ENCODE measurements at regions not wholly inside any gene's neighbourhood (a gene's known extent, or its start where the extent isn't known, plus 50 kb on each side); places are given as distances from the start of the nearest gene placed in this dataset.
"Not testable (repeated sequence)": the region's sequence is repeated elsewhere in the genome, so short reads cannot be mapped to it uniquely, and the experiment has no call there.

DNA sequence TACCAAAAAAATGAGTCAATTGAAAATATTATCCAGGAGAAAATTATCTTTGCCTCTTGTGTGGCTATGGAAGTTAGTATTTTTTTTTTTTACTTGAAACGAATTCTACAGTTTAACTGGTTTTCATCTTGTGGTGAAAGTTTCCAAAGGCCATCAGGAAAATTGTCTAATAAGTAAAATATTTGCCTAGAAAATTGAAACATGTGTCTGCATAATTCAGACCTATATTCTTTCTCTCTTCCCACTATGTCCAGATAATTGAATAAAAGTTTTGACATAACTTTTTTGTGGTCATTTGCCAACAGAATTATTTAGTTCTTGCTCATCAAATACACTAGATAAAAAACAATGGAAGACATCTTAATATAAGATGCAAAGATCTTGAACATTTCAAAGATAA, 321.5 kb upstream of the RPS23 start:
- H3K4me3 ChIP-seq (ENCODE audit: low read depth, low read length) = no peak overlapping the region
- DNase-seq (ENCODE audit: low read depth) = no peak

DNA sequence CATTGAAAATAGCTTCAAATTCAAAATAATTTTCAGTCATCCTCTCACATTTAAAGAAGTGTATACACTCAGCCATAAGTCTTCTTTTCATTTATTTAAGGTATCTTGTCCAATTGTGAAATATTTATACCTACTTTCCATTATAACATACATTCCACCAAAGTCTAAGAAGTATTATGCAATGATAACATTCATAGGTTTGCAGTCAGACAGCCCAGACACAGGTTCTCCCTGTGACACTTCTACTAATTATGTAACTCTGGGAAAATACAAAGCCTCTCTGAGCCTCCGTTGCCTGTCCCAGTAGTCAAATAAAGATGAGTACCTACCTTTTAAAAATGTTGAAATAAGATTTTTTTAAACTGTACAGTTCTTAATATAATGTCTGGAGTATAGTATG, 320.9 kb upstream of the RPS23 start:
- H3K4me3 ChIP-seq (ENCODE audit: low read depth, low read length) = no peak overlapping the region
- no peak for DNase-seq (ENCODE audit: low read depth)

DNA sequence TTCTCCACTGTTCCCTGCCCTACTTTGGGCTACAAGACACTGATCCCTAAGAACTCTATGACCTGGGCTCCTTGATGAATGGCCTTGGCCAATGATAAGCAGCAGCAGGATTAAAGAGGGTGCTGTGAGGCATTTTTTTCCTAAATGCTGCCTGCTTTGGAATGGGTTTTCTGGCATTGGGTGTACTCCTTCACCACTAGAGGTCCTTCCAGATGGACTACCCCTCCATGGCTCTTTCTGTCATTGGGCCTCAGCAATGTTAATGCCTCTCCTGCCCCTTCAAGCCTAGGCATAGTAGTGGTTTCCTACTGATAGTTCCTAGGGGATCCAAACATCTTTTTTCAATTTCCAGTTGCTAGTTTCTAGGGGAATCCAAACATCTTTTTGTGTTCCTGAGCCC, 319.3 kb upstream of the RPS23 start:
- no peak for DNase-seq (ENCODE audit: low read depth)
- no peak overlapping the region for H3K4me3 ChIP-seq (ENCODE audit: low read depth, low read length)

DNA sequence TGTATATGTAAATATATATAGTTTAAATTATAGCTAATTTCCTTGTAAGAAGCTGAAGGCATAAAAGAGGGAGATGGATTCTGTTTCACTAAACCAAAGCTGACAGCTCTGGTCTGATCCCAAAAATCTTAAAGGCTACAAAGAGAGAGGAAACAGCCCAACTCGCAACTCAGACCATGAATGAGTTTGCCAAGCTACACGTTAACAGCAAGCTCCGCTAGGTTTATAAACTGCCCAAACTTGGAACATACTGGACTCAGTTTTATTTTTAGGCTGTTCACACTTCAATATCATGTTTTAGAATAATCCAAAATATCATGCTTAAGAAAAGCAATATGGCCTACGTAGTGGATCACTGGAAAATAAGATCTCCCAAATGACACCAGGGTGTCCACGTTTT, 318.3 kb upstream of the RPS23 start:
- H3K4me3 ChIP-seq (ENCODE audit: low read depth, low read length) = no peak overlapping the region
- DNase-seq (ENCODE audit: low read depth) = no peak

- no peak overlapping the region for H3K4me3 ChIP-seq (ENCODE audit: low read depth, low read length)
- no peak for DNase-seq (ENCODE audit: low read depth)
Observed at GRCh38 chr5:82595113-82595512, 317.0 kb upstream of the RPS23 start.

DNA sequence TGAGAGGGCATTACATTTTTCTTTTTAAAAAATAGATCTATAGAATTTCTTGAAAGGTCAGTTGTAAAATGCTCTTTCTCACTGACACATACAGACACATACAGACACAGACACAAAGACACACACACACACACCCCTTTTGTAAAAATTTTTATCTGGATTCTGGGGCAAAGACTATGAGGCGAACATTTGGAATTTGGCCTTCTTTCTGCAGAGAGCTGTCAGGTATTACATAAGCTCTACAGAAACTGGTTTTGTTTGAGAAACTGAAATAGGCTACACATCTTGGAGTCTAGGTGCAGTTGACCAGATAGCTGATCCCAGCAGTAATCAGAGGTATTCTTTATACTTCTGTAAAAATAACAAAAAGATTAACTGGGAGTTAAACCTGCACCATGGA, 315.9 kb upstream of the RPS23 start:
- H3K4me3 ChIP-seq (ENCODE audit: low read depth, low read length) = no peak overlapping the region
- no peak for DNase-seq (ENCODE audit: low read depth)

- DNase-seq (ENCODE audit: low read depth) = no peak
- H3K4me3 ChIP-seq (ENCODE audit: low read depth, low read length) = no peak overlapping the region
Observed at GRCh38 chr5:82593481-82593880, 315.3 kb upstream of the RPS23 start.

DNA sequence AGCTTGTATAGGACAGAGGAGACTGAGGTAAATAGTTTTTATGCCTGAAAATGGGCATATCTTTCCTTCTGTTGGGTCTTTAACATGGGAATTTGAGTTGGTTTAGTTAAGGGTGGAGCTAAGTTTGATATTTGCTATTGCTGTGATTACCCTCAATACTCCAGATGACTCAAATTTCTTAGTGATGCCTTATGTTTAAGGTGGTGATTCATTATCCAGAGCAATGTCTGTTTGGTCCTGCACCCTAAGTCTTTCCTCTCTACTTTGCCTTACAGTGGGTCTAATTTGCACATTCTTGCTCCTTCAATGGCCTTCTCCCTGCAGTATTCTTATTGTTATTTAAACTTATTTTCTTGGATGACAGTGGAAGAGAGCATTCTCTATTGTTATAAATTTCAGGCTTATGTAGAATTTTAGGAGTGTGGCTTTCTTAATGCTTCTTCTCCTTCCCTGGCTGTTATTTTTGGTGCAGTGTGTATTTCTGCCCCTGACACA, 312.9 kb upstream of the RPS23 start:
- no peak overlapping the region for H3K4me3 ChIP-seq (ENCODE audit: low read depth, low read length)
- no peak for DNase-seq (ENCODE audit: low read depth)

DNA sequence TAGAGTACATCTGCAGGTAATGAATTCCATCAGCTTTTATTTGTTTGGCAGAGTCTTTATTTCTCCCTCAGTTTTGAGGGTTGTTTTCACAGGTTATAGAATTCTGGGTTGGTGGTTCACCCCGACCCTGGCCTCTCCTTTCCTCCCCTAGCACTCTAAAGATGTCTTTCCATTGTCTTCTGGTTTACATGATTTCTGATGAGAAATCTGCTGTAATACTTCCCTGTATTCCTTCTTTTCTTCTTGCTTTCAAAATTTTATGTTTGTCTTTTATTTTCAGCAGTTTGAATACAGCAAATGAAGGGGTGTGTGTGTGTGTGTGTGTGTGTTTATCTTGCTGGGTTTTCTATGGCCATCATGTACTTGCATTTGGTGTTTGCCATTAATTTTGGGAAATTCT, 312.0 kb upstream of the RPS23 start:
- no peak for DNase-seq (ENCODE audit: low read depth)
- H3K4me3 ChIP-seq (ENCODE audit: low read depth, low read length) = no peak overlapping the region

- H3K4me3 ChIP-seq (ENCODE audit: low read depth, low read length) = no peak overlapping the region
- no peak for DNase-seq (ENCODE audit: low read depth)
Observed at GRCh38 chr5:82586661-82587310, 308.6 kb upstream of the RPS23 start.

- no peak for DNase-seq (ENCODE audit: low read depth)
Observed at GRCh38 chr5:82586181-82586580, 308.0 kb upstream of the RPS23 start.

DNA sequence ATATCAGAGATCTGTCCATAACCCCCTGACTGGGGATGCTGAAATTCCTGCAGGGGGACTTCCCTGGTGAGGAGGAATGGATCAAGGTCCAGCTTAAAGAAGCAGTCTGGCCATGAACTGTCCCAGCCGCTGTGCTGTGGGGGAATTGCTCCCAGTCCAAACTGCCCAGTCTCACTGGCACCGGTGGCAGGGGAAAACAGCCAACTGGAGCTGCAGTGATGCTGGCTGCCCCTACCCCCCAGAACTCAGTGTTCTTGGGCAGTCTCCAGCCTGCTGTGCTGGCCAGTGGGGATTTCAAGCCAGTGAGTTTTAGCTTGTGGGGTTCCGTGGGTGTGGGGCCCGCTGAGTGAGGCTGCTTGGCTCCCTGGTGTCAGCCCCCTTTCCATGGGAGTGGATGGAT, 306.5 kb upstream of the RPS23 start:
- DNase-seq (ENCODE audit: low read depth) = no peak
- H3K4me3 ChIP-seq (ENCODE audit: low read depth, low read length) = no peak overlapping the region

More at GRCh38 chr5:82586181-82586580, 308.0 kb upstream of the RPS23 start:
- no peak overlapping the region for H3K4me3 ChIP-seq (ENCODE audit: low read depth, low read length)

DNA sequence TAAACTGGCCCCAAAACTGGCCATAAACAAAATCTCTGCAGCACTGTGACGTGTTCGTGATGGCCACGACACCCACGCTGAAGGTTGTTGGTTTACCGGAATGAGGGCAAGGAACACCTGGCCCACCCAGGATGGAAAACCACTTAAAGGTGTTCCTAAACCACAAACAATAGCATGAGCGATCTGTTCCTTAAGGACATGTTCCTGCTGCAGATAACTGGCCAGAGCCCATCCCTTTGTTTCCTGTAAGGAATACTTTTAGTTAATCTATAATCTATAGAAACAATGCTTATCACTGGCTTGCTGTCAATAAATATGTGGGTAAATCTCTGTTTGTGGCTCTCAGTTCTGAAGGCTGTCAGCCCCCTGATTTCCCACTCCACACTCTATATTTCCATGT, 305.2 kb upstream of the RPS23 start:
- not testable (repeated sequence) for DNase-seq (ENCODE audit: low read depth)

GRCh38 chr5:82564963-82565362, 286.8 kb upstream of the RPS23 start:
- DNase-seq (ENCODE audit: low read depth) = no peak
- H3K4me3 ChIP-seq (ENCODE audit: low read depth, low read length) = no peak overlapping the region

More for the DNA sequence above, 305.2 kb upstream of the RPS23 start:
- not testable (repeated sequence) for H3K4me3 ChIP-seq (ENCODE audit: low read depth, low read length)

- H3K4me3 ChIP-seq (ENCODE audit: low read depth, low read length) = no peak overlapping the region
- no peak for DNase-seq (ENCODE audit: low read depth)
Observed at GRCh38 chr5:82563745-82564144, 285.6 kb upstream of the RPS23 start.

GRCh38 chr5:82562696-82563240, 284.6 kb upstream of the RPS23 start:
- H3K4me3 ChIP-seq (ENCODE audit: low read depth, low read length) = no peak overlapping the region
- no peak for DNase-seq (ENCODE audit: low read depth)

GRCh38 chr5:82561797-82562196, 283.6 kb upstream of the RPS23 start:
- no peak for DNase-seq (ENCODE audit: low read depth)
- no peak overlapping the region for H3K4me3 ChIP-seq (ENCODE audit: low read depth, low read length)

DNA sequence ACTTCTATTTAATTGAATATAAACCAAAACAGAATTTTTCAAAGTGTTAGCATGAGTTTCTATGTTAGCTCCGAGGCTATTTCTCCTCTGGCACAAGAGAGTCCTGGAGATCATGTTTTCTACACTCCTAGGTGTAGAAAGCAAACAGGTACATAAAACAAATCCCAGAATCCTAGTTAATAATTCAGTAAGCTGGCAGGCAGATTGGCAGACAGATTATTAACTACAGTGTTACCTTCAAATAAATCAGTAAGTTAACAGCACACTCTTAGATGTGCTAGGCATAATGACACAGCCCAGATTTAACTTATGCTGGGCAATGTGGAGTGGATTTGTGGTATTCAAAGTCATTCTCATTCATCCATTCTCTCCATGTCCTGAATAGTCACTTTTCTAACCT, 282.8 kb upstream of the RPS23 start:
- no peak overlapping the region for H3K4me3 ChIP-seq (ENCODE audit: low read depth, low read length)
- DNase-seq (ENCODE audit: low read depth) = no peak

GRCh38 chr5:82560561-82560960, 282.4 kb upstream of the RPS23 start:
- H3K4me3 ChIP-seq (ENCODE audit: low read depth, low read length) = no peak overlapping the region
- DNase-seq (ENCODE audit: low read depth) = no peak

- no peak overlapping the region for H3K4me3 ChIP-seq (ENCODE audit: low read depth, low read length)
- no peak for DNase-seq (ENCODE audit: low read depth)
Observed at GRCh38 chr5:82551840-82552385, 273.8 kb upstream of the RPS23 start.

GRCh38 chr5:82551192-82551591, 273.0 kb upstream of the RPS23 start:
- no peak overlapping the region for H3K4me3 ChIP-seq (ENCODE audit: low read depth, low read length)
- no peak for DNase-seq (ENCODE audit: low read depth)
